HG03108 (cell line): ENCODE measurements at regions not wholly inside any gene's neighbourhood (a gene's known extent, or its start where the extent isn't known, plus 50 kb on each side); places are given as distances from the start of the nearest gene placed in this dataset.

Source experiments
- ATAC-seq: cut with Tn5 transposase; IDR thresholded peaks from one replicate; pipeline ENCODE4 v1.9.1; 2021; ENCODE audit warnings: moderate library complexity; ENCODE audit not compliant: unreplicated experiment

DNA sequence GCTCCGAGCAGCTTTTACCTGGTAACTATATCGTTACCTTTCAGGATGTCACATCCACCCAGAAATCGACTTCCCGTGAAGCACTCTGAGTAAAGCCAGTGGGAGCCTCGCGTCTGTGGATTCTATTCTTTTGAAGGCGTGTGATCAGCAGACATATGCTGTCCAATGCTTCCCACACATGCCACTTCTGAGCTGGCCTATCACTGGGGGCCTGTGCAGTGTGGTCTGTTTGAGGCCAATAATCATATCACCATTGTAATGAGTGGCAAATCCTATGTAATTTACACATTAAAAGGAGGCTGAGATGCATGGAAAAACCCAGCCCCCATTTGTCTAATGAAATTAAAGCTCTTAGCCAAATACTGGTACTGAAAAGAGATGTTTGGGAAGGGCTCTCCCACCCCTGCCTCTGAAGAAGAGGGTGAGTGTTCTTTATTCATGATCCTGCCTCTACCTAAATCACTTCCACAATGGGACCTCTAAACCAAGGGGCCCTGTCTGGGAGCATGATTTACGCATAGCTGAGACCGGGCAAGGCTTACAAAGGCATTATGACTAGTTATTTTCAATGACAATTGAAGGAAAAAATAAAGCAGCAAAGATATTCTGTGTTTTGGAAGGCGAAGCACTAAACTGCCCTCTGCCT is 686.8 kb downstream of the ZEB2 start:
- ATAC-seq: no peak

DNA sequence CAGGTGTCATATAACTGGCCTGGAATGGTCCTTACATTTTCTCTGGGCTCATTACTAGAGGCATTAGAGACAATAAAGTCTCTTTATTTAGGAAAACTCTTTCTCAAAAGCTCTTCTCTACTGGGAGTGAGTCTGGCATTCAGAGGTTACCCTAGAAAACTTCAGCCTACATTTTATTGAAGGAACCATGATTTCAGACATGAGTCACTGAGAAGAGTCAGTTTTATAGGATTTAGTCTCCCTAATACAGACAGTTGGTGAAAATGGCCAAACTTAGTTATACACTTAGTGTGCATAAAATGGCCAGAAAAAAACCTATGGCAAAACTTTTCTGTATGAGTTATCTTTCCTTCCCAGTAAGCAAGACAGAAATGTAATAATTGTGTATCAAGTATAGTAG is 689.4 kb downstream of the ZEB2 start:
- ATAC-seq: no peak

DNA sequence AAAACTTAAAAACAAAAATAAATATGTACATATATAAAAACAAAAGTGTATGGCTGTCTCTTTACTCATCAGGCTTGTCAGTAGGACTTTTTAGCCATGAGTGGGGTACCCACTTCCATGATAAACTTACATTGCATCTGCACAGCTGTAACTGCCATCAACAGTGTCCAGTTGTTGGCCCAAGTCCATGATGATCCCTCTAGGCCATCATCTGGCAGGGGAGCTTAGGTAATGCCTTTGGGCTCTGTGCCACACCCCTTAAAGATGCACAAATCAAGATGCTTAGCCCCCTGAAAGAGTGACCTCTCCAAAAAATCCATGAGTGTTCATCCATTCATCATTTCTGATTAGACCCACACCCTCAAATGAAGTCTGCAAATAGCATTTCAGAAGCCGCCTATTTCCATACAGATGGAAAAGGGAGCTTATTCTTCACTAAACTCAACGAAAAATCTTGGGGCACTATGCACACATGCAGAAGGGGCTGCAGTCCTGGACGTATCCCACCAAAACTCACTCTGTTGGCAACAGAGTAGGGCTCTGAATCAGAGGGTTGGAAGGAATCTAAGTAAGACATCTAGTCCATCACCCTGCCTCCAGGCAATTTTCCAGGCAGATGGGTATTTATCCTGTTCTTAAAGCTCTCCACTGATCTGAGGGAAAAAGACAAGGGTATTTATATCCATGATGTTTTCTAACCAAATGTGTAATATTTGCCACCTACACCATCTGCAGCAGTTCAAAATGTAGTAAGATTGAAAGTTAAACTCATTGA is 691.0 kb downstream of the ZEB2 start:
- ATAC-seq: no peak

GRCh38 chr2:143824791-143825190 is 695.1 kb downstream of the ZEB2 start:
- no peak for ATAC-seq

GRCh38 chr2:143823876-143824275 is 694.7 kb downstream of the ARHGAP15 start:
- ATAC-seq: no peak

DNA sequence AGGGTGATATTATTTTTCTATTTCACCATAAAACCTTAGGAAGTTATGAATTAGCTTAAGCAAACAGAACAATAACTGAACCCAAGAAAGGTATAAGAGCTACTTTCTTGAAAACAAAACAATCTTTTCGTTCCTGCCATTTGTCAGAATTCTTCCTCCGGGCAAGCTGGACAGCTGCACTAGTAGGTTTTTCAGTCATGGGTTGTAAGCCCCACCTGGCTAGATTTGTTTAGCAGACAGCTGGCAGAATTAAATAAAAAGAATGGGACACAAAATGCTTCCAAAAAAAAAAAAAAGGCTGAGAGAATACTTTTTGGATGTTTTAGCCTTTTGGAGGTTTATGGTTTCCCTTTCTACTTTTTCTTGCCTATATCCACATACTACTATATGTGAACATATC is 694.1 kb downstream of the ARHGAP15 start:
- ATAC-seq: no peak

- no peak for ATAC-seq
These were observed 693.5 kb downstream of the ARHGAP15 start for GRCh38 chr2:143822736-143823135.

DNA sequence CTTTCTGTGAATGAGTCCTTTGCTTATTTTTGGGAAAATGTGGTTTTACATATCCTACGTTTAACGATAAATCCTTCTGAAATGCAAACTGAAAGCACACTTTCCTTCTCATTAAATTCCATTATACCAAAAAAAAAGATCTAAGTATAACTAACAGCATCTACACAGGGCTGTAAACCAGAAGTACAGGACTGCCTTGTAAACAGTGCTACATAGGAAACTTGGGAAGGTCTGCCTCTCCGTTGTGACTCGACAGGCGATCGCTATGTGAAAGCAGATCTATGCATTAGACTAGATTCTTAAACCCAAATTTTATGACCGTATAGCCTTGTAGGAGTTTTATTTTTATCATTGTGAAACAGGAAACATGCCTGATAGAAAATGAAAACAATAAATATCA is 690.5 kb downstream of the ARHGAP15 start:
- no peak for ATAC-seq

GRCh38 chr2:143819190-143819735 is 690.0 kb downstream of the ARHGAP15 start:
- no peak for ATAC-seq
